Fibroblast of lung (primary cell): ENCODE measurements at regions not wholly inside any gene's neighbourhood (a gene's known extent, or its start where the extent isn't known, plus 50 kb on each side); places are given as distances from the start of the nearest gene placed in this dataset.

ENCODE experiments used
- DNase-seq, 2 donors: peaks; one replicate each; pipeline versions ENCODE4 v3.0.0 to v3.0.0-alpha.2; 2010; ENCODE audit warnings: low read depth in 2 of 2
- H2AFZ ChIP-seq: 2 replicates; pipeline ENCODE4 v1.5.1; 2012; ENCODE audit warnings: low read length, control low read depth, inconsistent platforms
- H3K27ac ChIP-seq: 2 replicates; pipeline ENCODE4 v1.5.1; 2011; ENCODE audit warnings: low read length, control low read depth; ENCODE audit not compliant: insufficient read depth
- H3K27me3 ChIP-seq: 2 replicates; pipeline ENCODE4 v1.5.1; 2011; ENCODE audit warnings: mild to moderate bottlenecking, low read length; ENCODE audit not compliant: control insufficient read depth, insufficient read depth
- H3K36me3 ChIP-seq: 2 replicates; pipeline ENCODE4 v1.5.1; 2011; ENCODE audit warnings: low read length; ENCODE audit not compliant: control insufficient read depth, insufficient read depth
- H3K4me1 ChIP-seq: 2 replicates; pipeline ENCODE4 v1.5.1; 2011; ENCODE audit warnings: low read length; ENCODE audit not compliant: control insufficient read depth, insufficient read depth; ENCODE audit errors: extremely low read depth
- H3K4me2 ChIP-seq: 2 replicates; pipeline ENCODE4 v1.5.1; 2011; ENCODE audit warnings: low read length, control low read depth; ENCODE audit not compliant: insufficient read depth; ENCODE audit errors: extremely low read depth
- H3K4me3 ChIP-seq, 4 experiments: fragments of 200-600 bp in 1 of 4; sonication (generic) in 1 of 4; replicated peaks in 1 of 4; 2 replicates each; pipeline ENCODE4 v1.5.1; 2011 to 2016; ENCODE audit warnings: low read length in 4 of 4, low read depth in 3 of 4, mild to moderate bottlenecking in 3 of 4, control low read depth in 2 of 4, inconsistent platforms in 1 of 4, mixed read lengths in 1 of 4; ENCODE audit not compliant: insufficient read depth in 1 of 4; ENCODE audit errors: control extremely low read depth in 1 of 4
- H3K79me2 ChIP-seq: 2 replicates; pipeline ENCODE4 v1.5.1; 2012; ENCODE audit warnings: mild to moderate bottlenecking, low read length, inconsistent platforms; ENCODE audit not compliant: control insufficient read depth, insufficient read depth
- H3K9ac ChIP-seq: 2 replicates; pipeline ENCODE4 v1.5.1; 2011; ENCODE audit warnings: mild to moderate bottlenecking, low read length, control low read depth; ENCODE audit not compliant: insufficient read depth
- H3K9me3 ChIP-seq: 2 replicates; pipeline ENCODE4 v1.5.1; 2012; ENCODE audit warnings: low read depth, low read length; ENCODE audit not compliant: control insufficient read depth, insufficient read depth
- H4K20me1 ChIP-seq: 2 replicates; pipeline ENCODE4 v1.5.1; 2011; ENCODE audit warnings: low read length; ENCODE audit not compliant: control insufficient read depth, insufficient read depth; ENCODE audit errors: extremely low read depth
- EZH2 ChIP-seq: IDR thresholded peaks from 2 replicates; pipeline ENCODE4 v1.5.1; 2012; ENCODE audit warnings: low read length, control low read depth, mild to moderate bottlenecking; ENCODE audit errors: missing control alignments
- TF ChIP-seq, protein P1 (sequence below), 2 donors: IDR thresholded peaks in 1 of 2; conservative IDR thresholded peaks in 1 of 2; 1 replicate in 1 of 2; 2 replicates in 1 of 2; pipeline ENCODE4 v1.5.1; 2011 to 2012; ENCODE audit warnings: low read length in 2 of 2, control low read depth in 1 of 2, inconsistent platforms in 1 of 2, low read depth in 1 of 2, mild to moderate bottlenecking in 1 of 2

DNA sequence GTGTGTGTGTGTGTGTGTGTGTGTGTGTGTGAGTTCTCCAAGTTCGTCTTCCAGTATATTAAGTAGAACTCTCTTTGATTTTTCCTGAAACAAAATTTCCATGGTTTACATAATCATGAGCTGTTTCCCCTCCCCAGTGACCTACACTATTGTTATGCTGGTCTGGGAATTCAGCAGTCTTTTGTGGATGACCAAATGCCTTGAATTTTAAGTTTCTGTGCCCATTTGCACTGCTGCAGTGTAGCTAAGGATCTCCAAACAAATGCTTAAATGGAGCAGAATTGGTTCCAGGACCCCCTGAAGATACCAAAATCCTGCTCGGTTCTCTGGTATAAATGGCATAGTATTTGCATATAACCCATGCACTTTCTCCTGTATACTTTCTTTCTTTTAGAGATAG lies 77.2 kb upstream of the SLC34A2 start:
- no peaks in the 10 kb centered on the region for H3K4me1 ChIP-seq
- TF ChIP-seq EZH2, result no peak
- TF ChIP-seq, protein P1, sequence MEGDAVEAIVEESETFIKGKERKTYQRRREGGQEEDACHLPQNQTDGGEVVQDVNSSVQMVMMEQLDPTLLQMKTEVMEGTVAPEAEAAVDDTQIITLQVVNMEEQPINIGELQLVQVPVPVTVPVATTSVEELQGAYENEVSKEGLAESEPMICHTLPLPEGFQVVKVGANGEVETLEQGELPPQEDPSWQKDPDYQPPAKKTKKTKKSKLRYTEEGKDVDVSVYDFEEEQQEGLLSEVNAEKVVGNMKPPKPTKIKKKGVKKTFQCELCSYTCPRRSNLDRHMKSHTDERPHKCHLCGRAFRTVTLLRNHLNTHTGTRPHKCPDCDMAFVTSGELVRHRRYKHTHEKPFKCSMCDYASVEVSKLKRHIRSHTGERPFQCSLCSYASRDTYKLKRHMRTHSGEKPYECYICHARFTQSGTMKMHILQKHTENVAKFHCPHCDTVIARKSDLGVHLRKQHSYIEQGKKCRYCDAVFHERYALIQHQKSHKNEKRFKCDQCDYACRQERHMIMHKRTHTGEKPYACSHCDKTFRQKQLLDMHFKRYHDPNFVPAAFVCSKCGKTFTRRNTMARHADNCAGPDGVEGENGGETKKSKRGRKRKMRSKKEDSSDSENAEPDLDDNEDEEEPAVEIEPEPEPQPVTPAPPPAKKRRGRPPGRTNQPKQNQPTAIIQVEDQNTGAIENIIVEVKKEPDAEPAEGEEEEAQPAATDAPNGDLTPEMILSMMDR (conservative IDR thresholded peaks at IDR 0.05 in 1 of 2, IDR thresholded peaks at IDR 0.05 in 1 of 2; ENCODE audit: low read depth in 1 of 2, low read length in 2 of 2), result no peak
- H3K4me3 ChIP-seq, result no peak overlapping the region
- no peaks in the 10 kb centered on the region for H3K27me3 ChIP-seq
- H3K79me2 ChIP-seq, result no peaks in the 10 kb centered on the region
- H3K9ac ChIP-seq, result no peak overlapping the region
- no peak for DNase-seq
- H3K4me2 ChIP-seq, result no peak overlapping the region
- H2AFZ ChIP-seq, result no peak overlapping the region
- H3K36me3 ChIP-seq, result no peaks in the 10 kb centered on the region
- H4K20me1 ChIP-seq, result no peaks in the 10 kb centered on the region
- H3K9me3 ChIP-seq, result no peaks in the 10 kb centered on the region
- H3K27ac ChIP-seq, result no peak overlapping the region

DNA sequence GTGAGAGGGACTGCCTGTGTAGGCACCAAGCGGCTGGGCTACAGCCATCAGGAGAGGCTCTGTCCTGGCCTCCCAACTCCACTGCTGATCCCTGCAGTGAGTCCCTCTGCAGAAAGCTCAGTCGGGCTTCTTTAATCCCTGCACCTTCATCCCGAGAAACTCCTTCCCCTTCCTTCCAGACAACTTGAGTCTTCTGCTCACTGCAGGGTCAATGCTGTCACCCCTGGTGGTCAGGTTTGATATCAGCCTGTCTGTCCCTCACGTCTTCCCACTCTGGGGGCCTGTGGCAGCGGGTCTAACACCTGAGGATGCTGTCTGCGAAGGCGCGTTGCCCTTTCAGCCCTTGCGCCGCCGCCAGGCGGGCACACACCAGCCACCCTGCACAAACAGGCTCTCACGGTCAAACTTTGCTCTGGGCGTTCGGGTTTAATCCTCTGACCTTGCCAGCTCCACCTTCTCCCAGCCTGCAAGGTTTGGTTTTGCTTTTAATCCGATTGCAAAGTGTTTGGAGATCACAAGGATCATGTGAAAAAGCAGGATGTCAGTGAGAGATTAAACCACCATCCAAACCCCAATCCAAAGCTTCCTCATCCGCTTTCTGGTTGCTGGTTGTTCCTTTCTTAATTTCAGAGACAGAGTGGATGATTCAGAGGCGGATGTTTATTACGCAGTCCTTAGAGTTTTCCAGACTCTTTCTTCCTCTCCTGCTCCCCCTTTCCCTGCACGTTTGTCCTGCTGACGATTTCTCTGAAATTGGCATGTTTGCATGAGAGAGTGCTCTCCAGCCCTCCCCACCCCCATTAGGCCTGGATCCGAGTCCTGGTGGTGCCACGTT lies 74.8 kb upstream of the SLC34A2 start:
- Histone ChIP-seq H3K9me3 (no peaks in the 10 kb centered on the region), H3K4me3 (no peak overlapping the region), H3K27ac (no peak overlapping the region), H3K9ac (no peak overlapping the region), H3K79me2 (no peaks in the 10 kb centered on the region), H4K20me1 (no peaks in the 10 kb centered on the region), H3K27me3 (no peaks in the 10 kb centered on the region), H3K36me3 (no peaks in the 10 kb centered on the region), H2AFZ (no peak overlapping the region), H3K4me1 (no peaks in the 10 kb centered on the region), H3K4me2 (no peak overlapping the region)
- DNase-seq, result no peak
- no peak for TF ChIP-seq EZH2
- TF ChIP-seq, protein P1 (conservative IDR thresholded peaks at IDR 0.05 in 1 of 2, IDR thresholded peaks at IDR 0.05 in 1 of 2; ENCODE audit: low read depth in 1 of 2, low read length in 2 of 2), result no peak

DNA sequence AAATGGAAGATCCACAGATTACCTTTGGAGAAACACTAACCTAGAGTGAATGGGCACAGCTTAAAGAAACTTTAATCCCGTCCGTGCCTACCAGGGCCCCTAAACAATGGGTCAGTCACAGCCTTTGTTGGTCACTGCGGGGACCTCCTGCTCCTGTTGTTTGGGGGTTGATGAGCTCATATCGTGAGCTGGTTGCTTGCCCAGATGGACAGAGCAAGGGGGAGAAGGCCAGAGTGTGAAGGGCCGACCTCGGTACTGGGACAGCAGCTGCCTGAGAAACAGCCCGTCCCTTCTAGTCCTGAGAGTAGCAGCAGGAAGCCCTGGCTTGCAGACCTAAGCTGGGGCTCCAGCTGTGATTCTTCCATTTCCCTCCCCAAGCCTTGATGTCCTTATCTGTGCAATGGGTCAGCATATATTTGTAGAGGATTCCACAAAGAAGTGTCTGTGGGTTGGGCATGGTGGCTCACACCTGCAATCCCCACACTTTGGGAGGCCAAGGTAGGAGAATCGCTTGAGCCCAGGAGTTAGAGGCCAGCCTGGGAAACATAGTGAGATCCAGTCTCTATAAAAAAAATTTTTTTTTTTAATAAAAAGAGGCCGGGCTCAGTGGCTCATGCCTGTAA lies 69.6 kb upstream of the SLC34A2 start:
- TF ChIP-seq, protein P1 (conservative IDR thresholded peaks at IDR 0.05 in 1 of 2, IDR thresholded peaks at IDR 0.05 in 1 of 2; ENCODE audit: low read depth in 1 of 2, low read length in 2 of 2), result no peak
- H3K4me2 ChIP-seq, result no peak overlapping the region

More for the DNA sequence above, 69.6 kb upstream of the SLC34A2 start:
- no peak overlapping the region for H3K9ac ChIP-seq
- no peak for DNase-seq
- H3K36me3 ChIP-seq, result no peaks in the 10 kb centered on the region
- H3K27ac ChIP-seq, result no peak overlapping the region
- H3K27me3 ChIP-seq, result no peaks in the 10 kb centered on the region
- H3K4me3 ChIP-seq, result no peak overlapping the region
- H3K4me1 ChIP-seq, result no peaks in the 10 kb centered on the region
- H2AFZ ChIP-seq, result no peak overlapping the region
- H3K9me3 ChIP-seq, result no peaks in the 10 kb centered on the region
- H4K20me1 ChIP-seq, result no peaks in the 10 kb centered on the region
- H3K79me2 ChIP-seq, result no peaks in the 10 kb centered on the region
